ENCODE measurements at regions not wholly inside any gene's neighbourhood (a gene's known extent, or its start where the extent isn't known, plus 50 kb on each side); places are given as distances from the start of the nearest gene placed in this dataset.
A peak's percentile ranks its signal among the peaks of the same experiment; 100 is the strongest.

DNA sequence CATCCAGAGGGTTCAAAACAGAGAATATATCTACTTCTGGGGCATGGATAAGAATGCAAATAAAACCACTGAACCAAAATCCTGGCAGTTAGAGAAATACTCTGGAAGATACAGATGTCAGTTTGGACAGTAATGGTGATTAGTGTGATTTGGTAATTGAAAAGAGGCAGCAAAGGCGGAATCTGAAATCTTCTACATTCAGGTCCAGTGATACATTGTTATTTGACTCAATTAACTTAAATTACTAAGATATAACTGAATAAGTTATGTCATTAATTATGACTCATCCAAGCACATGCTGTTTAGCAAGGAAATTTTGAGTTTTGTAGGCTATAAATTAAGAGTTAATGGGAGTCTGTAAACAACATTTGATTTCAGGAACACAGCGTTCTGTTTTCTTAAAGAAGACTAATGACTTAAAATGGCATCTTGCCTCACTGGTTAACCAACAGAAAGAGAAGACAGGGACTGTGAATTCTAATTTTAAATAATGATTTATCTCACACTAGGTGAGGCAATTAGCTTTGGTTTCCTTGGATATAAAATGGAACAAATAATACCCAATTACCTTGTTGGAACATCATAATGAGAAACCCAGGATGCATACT is 937.1 kb downstream of the PDHA2 start:
- DNase-seq, result no peak

DNA sequence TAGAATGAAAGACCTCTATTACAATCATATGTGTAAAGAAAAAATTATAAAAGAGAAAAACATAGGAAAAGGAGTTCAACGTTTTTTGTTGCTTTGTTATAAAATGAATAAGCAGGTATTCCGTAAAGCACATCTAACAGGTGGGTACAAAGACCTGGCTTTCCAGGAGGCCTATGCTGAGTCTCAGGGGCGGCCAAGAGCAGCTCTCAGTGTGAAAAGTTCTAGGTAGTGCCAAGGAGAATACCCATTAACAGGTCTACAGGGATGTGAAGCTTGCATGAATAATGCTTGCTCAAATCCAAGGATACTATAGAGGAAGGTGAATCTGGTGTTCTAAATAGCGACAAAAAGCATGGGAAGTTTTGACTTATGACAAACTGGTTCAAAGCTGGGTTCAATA is 944.4 kb downstream of the PDHA2 start:
- no peak for DNase-seq

DNA sequence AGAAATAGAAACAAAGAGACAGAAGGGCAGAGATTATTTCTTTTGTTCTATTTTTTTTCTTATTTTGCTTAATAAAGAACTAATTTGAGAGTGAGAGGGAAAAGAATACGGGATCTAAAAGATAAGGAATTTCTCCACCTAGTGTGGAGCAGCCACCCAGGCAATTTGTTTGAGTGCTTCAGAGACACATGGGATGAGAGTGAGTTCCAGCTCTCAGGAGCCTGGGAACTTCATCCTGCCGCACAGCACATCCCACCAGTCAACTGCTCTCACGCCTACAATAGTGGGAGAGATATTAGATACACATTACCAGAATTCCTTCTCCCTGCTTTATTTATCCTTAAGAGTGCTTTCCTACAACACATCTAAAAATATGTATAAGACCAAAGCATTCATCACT is 946.4 kb downstream of the PDHA2 start:
- DNase-seq, result no peak

DNA sequence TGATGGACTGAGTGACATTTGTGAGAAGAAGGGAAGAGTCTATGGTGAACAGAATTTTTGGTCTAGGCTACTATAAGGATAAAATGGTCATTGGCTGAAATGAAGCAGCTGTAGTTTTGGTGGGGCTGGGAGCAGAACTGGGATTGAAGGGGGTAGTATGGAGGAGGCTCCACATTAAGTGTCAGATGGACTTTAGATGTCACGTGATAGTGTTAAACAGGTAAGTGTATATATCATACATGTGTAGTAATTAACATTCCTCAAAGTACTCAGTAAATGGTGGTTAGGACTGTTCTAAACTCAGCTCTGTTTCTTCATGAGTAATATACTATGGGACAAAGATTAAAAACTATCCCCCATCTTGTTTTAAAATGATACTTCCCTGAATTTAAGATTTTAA is 947.9 kb downstream of the PDHA2 start:
- DNase-seq, result no peak

DNA sequence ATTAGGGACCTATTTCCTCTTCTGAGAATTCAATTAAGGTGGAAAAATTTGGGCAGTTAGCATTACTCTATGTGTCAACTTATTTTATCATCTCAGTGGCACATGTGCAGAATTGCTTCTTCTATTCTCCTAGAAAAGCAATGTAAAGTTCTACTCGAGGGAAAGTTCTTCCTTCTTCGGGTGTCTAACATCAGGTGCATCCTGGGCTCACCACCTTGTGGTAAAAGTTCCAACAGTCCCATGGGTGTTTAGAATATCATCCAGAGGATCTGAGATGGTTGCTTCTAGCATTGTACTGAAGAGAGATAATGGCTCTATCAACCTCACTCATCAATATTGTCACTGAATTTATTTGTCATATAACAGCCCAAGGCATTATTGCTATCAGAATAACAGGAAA is 969.7 kb downstream of the PDHA2 start:
- no peak for DNase-seq

DNA sequence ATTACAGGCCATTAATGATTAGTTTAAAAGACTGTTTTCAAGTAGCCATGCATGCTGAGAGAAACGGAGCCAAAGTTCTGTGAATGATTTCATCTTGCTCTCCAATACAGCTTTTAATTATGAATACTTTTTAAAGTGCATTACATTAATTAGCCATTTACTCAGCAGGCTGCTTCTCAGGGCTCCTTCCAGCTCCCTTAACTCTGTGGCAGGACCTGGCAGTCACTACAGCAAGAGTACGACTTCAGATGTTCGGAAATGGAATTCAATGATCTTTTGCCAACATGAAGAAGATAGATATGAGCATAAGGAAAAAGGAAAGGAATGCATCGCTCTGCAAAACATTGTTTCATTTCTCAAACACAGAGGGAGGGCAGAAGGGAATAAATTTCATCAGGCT is 987.2 kb downstream of the PDHA2 start:
- peak; percentile 1 to 33 (median 6) for DNase-seq

DNA sequence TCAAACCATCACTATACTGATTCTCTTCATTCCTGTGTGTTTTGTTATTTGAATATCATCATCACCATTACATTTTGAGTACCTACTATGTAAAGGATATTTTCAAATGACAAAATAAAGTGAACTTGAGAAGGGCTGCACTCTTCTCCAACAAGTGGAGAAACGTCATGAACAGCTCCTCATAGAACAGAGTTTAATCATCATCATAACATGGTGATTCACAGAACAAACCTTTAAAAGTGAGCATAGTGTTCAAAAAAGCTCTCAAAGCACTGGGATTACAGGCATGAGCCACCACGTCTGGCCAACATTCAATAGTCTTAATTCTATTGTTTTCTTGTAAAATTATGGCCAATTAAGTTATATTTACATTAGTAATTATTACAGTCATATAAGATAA is 993.9 kb downstream of the PDHA2 start:
- no peak for DNase-seq

DNA sequence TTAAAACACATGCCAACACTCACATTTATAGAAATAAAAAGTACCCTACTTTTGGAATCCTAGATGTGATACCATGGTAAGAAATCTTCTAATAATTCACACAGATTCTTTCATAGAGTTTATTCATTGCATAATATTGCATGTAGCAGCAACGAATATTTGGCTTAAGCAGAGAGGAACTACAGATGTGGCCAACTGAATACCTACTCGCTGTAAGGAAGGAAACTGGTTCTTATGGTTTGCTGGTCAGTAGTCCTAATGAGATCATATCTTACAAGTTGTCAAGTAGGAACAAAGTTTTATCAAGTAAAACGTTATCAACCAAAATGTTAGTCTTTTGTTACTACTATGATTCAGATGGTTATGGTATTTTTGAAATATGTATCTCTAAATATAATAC is 996.1 kb downstream of the PDHA2 start:
- DNase-seq, result no peak

DNA sequence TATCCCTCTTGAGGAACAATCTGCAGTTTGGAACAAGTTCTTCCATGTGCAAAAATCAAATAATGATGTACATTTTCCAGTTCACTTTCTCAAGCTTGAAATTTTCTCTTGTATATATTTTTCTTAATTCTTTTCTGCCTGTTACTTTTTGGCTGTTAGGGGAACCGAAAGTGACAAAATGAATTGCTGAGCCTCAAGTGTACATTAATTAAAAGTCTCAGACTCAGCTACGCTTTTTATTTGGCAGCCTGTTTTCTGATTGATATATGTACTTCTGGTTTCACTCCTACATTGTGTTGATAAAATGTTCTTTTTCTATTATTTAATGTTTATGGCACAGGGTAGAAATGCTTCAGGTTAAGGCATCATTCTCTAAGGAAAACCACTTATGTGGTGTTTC is 999.5 kb downstream of the PDHA2 start:
- no peak for DNase-seq

DNA sequence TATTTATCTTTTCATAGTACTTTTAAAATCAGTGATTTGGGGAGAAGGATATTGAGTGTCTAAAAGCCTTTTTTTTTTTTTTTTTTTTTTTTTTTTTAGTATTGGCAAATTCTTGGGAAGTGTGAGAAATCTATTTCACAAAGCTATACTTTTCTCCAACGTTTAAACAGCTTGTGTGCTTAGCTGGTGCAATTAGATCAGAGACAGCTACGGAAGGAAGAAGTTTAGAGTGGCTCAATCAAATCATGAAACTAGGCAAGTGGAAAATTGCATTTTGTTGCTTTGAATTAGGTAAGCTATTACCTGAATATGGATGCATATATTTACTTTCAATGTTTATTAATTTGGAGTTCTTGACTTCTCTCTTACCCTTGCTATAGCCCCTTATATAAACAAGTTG is 1001.9 kb downstream of the PDHA2 start:
- DNase-seq, result no peak

DNA sequence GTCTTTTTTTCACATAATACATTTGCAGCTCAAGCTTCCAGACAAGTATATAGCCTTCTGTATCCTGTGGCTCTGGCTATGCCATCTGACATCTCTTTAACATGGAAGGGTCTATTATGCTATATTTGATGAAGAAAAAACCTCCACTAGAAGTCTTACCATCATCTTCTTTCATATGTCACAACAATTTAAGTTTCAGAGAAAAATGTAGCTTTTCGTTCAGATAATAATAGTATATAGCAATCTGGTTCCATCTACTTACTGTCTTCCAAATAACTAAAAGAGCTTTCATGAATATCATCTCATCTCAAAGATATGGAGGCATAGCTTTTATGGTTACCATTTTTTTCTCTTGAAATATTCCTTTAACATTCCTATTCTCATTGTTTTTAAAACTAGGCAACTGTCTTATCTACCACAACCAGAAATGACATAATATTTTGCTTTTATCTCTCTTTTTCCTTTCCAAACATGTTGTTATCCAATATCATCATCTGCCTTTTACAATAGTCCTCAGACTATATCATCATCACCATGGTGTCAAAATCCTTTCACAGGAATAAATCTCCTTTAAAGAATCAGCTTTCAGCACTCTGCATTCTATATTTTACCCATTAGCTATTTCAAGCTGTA is 1005.1 kb downstream of the PDHA2 start:
- DNase-seq, result no peak

DNA sequence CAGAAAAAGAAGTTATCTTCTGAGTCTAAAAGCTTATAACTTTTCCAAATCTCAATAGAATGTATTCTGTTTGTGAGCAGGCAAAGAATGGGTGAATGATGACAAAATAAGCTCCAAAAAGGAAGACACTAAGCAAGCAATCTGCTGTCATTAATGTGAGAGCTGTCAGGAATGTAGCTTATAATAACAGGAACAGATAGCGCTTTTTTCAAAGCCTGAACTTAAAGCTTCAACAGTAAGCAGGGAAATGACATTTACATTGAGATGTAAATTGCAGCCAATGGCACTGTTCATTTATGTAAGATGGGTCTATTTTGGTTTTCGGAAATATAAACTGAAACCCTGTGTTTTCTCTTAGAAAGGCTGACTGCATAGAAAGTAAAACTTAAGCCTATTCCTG is 1005.9 kb downstream of the PDHA2 start:
- no peak for DNase-seq

DNA sequence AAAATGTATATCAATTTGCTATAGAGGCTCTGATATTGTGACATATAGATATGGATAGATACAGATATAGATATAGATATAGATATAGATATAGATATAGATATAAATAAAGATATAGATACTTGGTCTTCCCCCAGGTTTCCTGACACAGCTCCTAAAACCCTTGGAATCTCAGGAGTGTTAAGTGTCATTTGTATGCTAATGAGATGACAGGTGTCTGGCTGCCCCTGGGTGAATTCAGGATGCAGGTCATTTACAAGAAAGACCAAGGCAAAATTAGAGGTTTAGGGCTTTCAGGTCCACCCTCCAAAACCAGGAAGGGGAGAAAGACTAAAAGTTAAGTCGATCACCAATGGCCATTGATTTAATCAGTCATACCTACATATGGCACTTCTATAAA is 1034.8 kb downstream of the PDHA2 start:
- DNase-seq, result no peak

DNA sequence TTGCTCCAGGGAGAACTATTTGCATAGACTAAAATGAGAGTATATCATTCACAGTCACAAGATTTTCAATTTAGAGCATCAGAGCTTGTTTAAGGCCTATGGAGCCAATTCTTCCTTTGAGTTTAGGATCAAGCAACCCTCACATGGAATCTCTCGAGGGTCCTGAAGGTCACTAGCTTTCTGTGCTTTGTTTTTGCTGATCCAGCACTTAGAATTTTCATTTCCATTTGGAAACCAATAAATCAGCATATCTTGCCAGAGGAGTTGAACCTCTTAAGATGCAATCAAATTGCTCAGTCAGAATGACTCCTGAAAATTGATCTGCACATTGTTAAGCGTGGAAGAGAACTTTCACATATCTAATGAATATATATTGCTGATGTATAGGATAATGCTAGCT is 1039.6 kb downstream of the PDHA2 start:
- DNase-seq, result no peak

DNA sequence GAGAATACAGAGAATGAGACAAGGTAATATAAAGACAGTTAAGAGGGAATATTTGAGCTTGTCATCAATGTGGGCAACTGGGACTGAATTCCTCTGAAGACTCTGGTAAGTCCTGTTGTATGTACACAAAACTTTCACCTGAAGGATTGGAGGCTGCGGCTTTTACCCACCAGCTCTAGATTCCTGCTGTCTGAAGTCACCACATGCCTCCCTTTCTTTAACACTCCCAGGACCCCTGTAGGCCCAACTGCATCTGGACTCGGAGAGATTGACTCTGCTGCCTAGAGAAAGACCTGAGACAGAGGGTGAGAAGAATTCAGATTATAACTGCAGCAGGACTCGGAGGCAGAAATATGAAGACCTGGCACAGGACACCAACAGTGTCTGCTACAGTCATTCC is 1048.0 kb downstream of the PDHA2 start:
- peak in 2 of 3 donors; percentile 1 for DNase-seq

DNA sequence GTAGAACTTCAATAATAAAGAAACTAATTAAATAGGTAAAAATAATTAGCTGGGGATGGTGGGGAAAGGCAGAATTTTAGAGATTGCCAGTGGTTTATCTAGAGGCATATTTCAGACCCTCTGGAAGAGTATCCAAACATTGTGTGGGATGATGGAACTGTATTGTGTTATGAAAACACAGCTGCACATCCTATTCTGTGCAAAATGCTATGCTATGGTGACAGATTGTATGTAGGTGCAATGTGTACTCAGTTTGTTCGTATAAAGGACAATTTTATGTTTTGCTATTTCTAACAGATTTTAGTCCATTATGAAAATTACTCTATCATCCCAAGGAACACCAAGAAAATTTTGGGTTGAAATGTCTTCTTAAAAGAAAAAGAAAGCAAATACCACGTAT is 1054.7 kb downstream of the PDHA2 start:
- no peak for DNase-seq

DNA sequence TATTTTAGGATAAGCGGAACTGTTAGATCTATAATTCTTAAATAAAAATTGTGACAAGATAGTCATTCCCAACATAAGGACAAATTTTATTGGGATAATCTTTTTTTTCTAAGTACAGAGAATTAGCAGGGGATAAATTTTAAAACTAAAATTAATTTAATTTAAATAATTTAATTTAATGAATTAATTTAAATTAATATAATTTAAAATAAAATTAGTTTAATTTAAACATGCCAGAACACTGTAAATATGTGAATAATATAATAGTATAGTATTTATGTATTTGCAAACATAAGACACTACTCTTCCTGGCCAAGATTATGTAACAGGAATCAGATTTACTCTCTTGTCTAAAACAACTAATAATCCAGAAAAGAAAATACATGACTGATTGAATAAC is 1055.9 kb downstream of the PDHA2 start:
- no peak for DNase-seq

DNA sequence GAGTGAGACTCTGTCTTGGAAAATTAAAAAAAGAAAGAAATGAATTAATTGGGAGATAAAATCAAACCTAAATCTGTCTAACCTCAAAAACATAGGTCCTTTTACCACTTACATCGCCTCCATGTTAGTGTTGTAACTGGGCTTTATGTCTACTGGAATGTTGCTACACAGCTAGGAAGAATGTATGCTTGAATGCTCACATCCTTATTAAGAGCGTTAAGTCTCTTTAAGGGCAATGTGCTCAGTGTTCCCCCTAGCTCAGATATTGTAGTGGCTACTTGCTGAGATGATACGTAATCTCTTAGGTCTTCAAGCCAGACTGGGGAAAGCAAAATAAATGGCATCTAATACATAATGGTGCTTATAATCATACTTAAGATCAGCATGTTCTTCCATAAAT is 1072.8 kb downstream of the PDHA2 start:
- no peak for DNase-seq

DNA sequence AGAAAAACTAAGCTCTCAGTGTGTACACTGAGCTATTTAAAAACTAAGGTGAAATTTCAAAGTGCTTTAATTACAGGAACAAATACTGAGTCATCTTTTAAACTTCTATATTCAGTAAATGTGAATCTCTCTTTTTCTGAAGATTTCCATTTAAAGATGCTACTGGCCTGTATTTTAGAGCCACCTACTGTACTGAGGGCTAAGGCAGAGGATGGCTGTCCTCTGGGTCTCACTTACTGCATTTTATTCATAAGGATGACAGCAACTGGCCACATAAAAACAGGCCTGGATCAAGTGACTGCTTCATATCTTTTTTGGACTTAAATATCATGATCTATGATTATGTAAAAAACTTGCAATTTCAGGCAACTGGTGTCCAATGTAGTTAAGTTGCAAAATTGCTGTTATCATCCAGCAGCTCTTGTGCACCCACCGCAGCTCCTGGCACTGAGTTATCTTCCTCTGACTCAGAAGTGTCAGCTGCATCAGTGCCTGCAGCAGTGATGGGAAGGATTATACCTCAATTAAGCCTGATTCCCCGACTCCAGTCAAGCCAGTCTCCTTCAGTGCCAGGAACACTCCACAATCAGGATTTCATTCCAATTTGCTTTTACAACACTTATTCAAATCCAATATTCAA is 1073.7 kb downstream of the PDHA2 start:
- peak in 1 of 3 donors; percentile 1 for DNase-seq

DNA sequence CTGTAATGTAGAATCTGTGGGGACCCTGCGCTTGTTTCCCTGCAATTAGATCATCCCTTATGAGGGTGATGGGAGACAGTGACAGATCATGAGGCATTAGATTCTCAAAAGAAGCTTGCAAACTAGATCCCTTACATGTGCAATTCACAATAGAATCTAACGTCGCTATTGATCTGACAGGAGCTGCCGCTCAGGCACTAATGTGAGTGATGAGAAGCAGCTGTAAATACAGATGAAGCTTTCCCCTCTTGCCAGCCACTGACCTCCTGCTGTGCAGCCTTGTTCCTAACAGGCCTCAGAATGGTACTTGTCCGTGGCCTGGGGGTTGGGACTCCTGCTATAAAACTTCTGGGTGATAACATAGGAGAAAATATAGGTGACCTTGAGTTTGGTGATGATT is 1076.8 kb downstream of the PDHA2 start:
- DNase-seq, result no peak

DNA sequence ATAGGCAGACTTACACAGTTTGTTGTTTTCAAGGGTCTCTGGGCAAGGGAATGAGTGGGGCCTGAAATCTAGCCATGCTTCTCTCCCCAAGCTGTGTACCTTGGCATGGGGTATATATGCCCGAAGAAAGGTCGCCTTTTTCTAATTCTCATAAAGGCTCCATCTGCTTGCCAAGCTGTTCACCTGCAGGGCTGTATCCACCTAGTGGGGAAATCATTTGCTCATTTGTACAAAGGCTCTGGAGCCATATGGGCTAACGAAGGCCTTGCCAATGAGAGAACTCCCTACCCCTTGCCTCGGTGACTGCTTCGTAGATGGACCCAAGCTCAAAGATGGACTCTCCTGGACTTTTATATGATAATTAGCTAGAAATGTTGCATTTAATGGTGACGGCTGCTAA is 1097.0 kb downstream of the PDHA2 start:
- no peak for DNase-seq

DNA sequence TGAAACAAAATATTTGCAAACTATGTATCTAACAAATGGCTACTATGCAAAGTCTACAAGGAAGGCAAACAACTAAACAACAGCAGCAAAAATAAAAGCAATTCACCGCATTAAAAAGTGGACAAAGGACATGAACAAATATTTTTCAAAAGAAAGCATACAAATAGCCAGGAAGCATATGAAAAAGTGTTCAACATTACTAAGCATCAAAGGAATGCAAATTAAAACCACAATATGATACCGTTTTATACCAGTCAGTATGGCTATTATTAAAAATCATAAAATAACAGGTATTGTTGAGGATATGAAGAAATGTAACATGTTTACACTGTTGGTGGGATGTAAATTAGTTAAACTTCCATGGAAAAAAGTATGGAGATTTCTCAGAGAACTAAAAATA is 1106.7 kb downstream of the PDHA2 start:
- DNase-seq, result no peak

DNA sequence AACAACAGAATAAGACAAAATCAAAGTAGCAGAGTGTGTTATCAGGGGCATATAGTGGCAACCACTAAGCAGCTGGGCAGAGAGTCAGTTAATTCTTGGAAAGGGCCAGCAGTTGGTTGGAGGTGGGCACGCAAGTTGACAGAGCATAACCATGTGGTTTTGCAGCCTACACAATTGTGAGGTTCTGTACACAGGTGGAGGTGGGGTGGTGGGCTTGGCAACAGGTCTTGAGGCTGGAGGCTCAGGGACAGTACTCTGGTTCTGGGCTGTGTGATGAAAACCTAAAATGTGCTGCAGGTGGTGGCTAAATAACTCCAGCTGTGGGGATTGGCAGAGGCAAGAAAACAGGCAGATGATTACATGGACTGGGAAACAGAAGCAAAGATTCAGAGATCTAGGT is 1112.7 kb downstream of the PDHA2 start:
- DNase-seq, result no peak

DNA sequence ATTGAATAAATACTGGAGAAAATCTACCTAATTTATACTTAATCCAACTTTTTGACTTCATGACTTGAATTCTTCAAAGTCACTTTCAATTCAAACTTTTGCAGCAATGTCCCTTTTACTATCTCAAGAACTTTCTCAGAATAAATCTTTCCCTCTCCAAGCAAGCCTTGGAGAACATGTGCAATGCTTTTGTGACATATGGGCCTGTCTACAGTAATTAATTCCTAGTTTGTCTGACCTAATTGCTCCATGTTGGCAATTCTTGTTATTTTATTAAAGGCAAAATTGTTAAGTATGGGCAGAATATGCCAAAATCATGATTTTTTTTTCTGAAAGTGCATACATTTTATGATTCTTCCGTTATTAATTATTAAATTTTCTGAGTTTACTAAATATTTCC is 1115.3 kb downstream of the PDHA2 start:
- no peak for DNase-seq

All from muscle of back (tissue), 3 donors.